H1 (cell line): ENCODE measurements at regions not wholly inside any gene's neighbourhood (a gene's known extent, or its start where the extent isn't known, plus 50 kb on each side); places are given as distances from the start of the nearest gene placed in this dataset.

Source experiments
- CHD2 ChIP-seq: IDR thresholded peaks from 2 replicates; pipeline ENCODE4 v1.6.1; 2012; ENCODE audit warnings: low read length, improper control_type of control experiment
- CTCF ChIP-seq, 3 experiments: IDR thresholded peaks; 1 replicate in 2 of 3; 2 replicates in 1 of 3; pipeline versions ENCODE4 v1.5.1 to v1.6.1; 2011; ENCODE audit warnings: low read length in 3 of 3, mild to moderate bottlenecking in 3 of 3, inconsistent platforms in 2 of 3, low read depth in 1 of 3, moderate library complexity in 1 of 3; ENCODE audit not compliant: insufficient read depth in 1 of 3; ENCODE audit errors: control extremely low read depth in 1 of 3
- EZH2 ChIP-seq: fragments of 200-600 bp; sonication (generic); IDR thresholded peaks from 2 replicates; pipeline ENCODE4 v1.7.1; 2012; ENCODE audit warnings: low read depth, mild to moderate bottlenecking, moderate library complexity, low read length, inconsistent platforms; ENCODE audit not compliant: severe bottlenecking
- POLR2A ChIP-seq, 2 experiments: IDR thresholded peaks; 1 replicate in 1 of 2; 2 replicates in 1 of 2; pipeline ENCODE4 v1.6.1; 2011; ENCODE audit warnings: low read depth in 2 of 2, low read length in 2 of 2, mild to moderate bottlenecking in 2 of 2; ENCODE audit errors: control extremely low read depth in 1 of 2
- RAD21 ChIP-seq, 2 experiments: IDR thresholded peaks in 1 of 2; conservative IDR thresholded peaks in 1 of 2; 2 replicates each; pipeline ENCODE4 v1.6.1; 2011; ENCODE audit warnings: low read depth in 2 of 2, low read length in 2 of 2, improper control_type of control experiment in 1 of 2, inconsistent platforms in 1 of 2, mild to moderate bottlenecking in 1 of 2, moderate library complexity in 1 of 2
- SAP30 ChIP-seq: fragments of 300-600 bp; sonication (generic); IDR thresholded peaks from 2 replicates; pipeline ENCODE4 v1.7.1; 2012; ENCODE audit warnings: low read length, moderate library complexity, mild to moderate bottlenecking, inconsistent platforms; ENCODE audit not compliant: insufficient read depth, insufficient replicate concordance
- TAF1 ChIP-seq: IDR thresholded peaks from 2 replicates; pipeline ENCODE4 v1.6.1; 2011; ENCODE audit warnings: mild to moderate bottlenecking, low read depth, low read length
- TF ChIP-seq, protein P1 (sequence below): IDR thresholded peaks from 2 replicates; pipeline ENCODE4 v1.6.1; 2012; ENCODE audit warnings: low read length, inconsistent platforms

DNA sequence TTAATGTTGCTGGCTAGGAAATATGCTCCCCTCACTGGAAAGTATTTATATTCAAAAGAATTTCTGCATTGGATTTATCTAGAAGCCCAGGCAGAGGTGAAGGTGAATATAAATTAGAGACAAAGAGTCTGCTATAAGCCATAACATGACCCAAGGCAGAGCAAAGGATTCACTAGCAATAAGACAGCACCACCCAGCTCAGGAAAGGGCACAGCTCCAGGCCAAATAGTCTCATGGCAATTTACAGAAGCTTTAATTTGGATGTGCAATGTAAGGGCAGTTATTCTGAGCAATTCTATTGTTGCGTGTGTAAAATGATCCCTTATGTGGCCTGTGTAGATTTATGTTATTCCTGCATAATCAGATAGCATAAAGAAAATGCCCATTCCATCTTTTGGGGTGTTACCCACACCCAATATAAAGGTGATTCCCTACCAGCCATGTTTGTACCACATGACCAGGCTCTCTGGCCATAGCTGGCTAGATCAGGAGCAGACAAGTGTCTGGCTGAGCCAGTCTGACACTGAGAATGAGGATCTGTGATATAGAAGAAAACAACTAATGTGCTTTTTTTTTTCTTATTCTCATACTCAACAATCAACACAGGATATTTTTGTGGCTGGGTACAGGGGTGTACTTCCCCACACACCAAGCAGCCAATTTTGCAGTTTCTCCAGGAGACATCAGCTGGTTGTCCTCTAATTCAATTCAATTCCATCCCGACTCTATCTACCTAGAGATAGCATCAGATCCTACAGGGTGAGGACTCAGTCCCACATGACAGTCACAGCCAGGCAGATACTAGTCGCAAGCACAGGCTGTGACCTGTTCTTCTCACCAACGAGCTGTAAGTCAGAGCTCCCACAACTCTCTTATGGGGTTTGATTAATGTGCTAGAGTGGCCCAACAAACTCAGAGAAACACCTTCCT is 181.4 kb downstream of the KCTD15 start:
- TF ChIP-seq POLR2A (IDR thresholded peaks at IDR 0.05; ENCODE audit: control extremely low read depth in 1 of 2, low read depth in 2 of 2, low read length in 2 of 2) (no peak), CHD2 (no peak), RAD21 (IDR thresholded peaks at IDR 0.05 in 1 of 2, conservative IDR thresholded peaks at IDR 0.05 in 1 of 2; ENCODE audit: low read depth in 2 of 2, low read length in 2 of 2) (no peak), SAP30 (no peak), EZH2 (no peak), CTCF (IDR thresholded peaks at IDR 0.05; ENCODE audit: control extremely low read depth in 1 of 3, insufficient read depth in 1 of 3, low read depth in 1 of 3, low read length in 3 of 3) (no peak), TAF1 (no peak)
- TF ChIP-seq, protein P1, sequence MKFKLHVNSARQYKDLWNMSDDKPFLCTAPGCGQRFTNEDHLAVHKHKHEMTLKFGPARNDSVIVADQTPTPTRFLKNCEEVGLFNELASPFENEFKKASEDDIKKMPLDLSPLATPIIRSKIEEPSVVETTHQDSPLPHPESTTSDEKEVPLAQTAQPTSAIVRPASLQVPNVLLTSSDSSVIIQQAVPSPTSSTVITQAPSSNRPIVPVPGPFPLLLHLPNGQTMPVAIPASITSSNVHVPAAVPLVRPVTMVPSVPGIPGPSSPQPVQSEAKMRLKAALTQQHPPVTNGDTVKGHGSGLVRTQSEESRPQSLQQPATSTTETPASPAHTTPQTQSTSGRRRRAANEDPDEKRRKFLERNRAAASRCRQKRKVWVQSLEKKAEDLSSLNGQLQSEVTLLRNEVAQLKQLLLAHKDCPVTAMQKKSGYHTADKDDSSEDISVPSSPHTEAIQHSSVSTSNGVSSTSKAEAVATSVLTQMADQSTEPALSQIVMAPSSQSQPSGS, result no peak
